HG02840 (cell line): ENCODE measurements at regions not wholly inside any gene's neighbourhood (a gene's known extent, or its start where the extent isn't known, plus 50 kb on each side); places are given as distances from the start of the nearest gene placed in this dataset.
A peak's percentile ranks its signal among the peaks of the same experiment; 100 is the strongest.

Source experiments
- ATAC-seq: cut with Tn5 transposase; IDR thresholded peaks from one replicate; pipeline ENCODE4 v1.9.1; 2021; ENCODE audit warnings: mild to moderate bottlenecking, moderate library complexity, moderate number of reproducible peaks; ENCODE audit not compliant: unreplicated experiment, low FRiP score

DNA sequence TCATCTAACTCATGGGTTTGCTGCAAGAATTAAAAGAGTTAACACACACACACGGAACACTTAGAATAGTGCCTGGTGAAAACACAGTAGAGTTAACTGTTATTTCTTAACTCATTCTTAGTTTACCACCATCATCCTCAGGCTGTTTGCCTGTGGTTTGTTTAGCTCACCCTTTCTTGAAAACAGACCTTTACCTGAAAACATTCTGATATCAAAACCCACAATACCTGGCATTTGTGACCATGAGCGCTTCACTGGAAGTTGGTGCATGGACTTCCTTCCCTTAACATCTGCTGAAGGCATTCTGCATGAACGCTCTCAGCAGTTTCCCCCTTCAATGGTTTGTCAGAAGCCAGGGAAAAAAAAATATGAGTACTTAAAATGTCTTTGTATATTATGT is 256.0 kb downstream of the ETS1 start:
- ATAC-seq: no peak

DNA sequence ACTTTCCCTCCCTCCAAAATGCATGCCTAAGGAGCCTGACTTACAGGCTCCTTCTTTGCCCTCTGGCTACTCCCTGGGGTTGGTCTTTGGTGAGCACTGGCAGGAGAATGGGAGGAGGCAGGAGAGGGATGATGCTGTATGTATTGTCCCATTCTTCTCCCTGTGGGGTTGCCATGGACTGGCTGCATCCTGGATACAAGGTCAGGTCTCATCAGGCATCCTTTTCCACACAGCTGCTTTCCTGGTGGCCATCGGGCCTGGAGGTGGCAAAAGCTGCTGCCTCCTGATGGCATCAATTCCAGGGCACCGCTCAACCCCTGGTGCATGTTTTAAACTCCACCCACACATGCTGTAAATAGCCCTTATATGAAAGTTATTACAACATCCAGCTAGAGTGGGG is 257.2 kb downstream of the ETS1 start:
- ATAC-seq: no peak

DNA sequence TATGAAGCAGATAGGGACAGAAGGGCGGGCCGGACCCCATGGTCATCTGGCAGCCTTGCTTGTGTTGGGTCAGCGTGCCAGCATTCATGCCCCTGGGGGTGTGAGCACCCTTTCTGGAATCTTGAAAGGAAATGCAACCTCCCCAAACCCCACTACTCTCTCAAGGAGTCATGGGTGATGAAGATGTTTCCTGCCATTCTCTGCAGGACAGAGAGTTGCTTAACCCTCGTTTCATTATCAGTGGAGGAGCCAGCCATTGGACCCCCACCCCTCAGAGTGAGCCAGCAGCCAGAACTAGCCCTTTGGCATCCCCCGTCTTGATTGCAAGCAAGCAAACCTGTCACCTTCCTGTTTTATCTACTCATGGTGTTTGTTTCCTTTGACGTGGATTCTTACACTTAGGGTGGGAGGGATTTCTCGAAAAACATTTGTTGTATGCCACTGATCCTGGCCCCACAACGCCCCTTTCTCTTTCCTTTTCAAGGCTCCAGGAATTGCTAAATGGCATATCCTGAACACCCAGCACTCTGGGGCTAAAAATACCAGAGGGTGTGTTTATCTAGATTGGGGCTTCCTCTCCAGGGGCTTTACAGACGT is 258.3 kb downstream of the ETS1 start:
- ATAC-seq: no peak

DNA sequence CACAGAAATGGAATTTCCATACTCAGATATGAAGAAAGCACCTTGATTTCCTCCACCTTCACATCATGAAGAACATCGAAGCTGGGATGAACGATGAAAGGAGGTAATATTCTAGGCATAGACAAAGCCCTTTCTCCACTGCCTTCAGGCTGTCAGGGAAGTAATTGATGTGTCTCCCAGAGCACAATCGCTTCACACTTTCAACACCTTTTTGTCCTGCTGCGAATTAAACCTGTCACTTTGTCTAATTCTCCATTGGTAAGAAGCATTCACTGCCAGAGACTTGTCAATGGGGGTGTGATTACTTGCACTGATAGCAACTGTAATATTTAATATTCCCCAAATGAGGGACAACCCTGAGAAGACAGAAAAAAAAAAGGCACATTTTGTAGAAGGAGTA is 260.1 kb downstream of the ETS1 start:
- no peak for ATAC-seq

DNA sequence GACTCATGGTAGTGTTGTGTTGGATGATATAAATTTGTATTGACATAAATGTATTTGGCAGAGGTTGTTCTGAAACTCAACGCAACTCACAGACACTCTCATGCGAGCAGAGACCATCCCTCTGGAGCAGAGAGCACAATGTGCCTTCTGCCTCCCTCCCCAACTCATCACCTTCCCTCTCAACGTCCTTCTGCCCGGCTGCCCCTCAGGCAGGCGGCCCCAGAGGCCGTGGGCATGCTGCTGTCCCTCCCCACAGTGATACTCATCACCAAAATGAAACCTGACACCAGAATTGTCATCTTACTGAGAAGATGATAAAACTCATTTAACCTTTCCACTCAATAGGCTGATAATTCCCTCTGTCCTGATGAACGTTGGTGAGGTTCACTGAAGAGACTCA is 260.6 kb downstream of the ETS1 start:
- ATAC-seq: no peak

DNA sequence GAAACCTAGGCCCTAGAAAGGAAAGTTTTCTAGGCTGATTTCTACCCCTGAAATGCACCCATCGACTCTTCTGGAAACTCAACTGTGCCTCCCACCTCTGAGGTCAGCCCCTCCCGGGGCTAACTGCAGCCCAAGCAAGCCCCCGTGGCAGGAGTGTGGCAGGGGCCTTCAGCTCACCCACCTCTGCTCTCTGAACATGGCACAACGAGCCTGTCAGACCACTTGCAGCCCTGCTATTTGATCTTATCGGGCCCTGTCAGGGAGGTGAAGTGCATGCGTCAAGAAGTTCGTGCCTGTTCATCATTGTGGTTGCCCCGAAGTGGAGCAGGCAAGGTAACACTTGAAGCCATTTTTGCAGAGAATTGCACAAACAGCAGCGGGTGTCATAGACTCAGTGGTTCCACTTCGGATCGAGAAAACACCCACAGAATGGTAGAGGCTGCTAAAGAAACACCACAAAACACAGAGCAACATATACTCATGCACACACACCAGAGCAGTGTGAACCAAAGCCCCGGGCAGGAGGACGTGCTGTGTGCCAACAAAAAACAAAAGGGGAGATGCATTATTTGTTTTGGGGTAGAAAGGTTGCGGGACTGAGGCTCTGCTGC is 262.7 kb downstream of the ETS1 start:
- no peak for ATAC-seq

DNA sequence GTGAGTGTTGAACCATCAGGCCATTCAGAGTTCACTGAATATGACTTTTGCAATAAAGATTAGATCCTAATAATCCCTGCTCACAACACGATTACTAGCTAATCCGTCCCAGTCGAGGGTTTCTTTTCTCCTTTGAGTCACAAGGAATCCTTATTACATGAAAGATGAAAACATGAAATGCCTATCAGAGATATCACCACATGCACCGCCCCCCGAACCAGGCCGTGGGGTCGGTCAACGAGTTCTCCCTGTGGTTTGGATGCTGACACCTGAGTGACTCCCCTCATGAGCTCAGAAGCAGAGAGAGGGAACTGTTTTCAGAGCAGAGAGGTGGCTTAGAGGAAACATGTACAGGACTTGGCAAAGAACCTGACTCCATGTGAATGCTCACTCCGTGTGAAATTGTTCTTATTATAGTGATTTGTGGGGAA is 263.3 kb downstream of the ETS1 start:
- ATAC-seq: no peak

DNA sequence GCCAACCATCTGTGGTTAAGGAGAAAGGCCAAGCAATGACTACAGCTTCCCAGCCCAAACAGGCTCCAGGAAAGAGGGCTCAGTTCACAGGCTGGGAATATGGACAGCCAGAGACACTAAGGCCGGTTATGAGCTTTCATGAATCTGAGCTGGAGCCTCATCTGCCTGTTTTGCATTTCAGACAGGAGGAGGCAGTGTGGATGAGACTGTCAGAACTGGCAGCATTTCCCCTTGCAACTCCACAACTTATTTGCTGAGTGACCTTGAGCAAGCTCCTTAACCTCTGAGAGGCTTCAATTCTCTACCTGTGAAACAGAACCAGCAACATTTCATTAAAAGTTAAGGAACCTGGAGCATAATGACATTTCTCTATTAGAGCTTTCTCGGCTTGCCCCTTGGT is 264.0 kb downstream of the ETS1 start:
- ATAC-seq: no peak

DNA sequence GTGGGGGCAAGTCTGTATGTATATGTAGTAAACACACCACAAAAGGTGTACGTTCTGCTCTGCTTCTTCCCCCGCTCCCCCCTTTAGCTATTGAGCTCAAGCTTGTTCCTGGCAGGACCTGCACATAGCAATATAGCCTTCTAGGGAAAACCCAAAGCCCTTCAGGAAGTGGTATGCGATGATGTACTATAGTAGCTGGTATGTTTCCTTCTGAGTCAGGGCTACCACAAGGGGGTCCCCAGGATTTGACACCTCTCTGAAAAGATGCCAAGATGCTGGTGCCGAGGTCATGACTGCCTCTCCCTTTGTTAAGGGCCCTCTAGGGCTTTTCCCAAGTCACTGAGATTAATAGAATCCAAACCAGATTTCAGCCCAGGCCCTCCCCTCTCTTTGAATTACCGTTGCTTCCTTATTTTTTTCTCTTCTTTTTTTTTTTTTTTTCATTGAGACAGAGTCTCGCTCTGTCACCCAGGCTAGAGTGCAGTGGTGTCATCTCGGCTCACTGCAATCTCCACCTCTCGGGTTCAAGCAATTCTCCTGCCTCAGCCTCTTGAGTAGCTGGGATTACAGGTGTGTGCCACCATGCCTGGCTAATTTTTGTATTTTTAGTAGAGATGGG is 268.4 kb downstream of the ETS1 start:
- peak; percentile 91 for ATAC-seq

DNA sequence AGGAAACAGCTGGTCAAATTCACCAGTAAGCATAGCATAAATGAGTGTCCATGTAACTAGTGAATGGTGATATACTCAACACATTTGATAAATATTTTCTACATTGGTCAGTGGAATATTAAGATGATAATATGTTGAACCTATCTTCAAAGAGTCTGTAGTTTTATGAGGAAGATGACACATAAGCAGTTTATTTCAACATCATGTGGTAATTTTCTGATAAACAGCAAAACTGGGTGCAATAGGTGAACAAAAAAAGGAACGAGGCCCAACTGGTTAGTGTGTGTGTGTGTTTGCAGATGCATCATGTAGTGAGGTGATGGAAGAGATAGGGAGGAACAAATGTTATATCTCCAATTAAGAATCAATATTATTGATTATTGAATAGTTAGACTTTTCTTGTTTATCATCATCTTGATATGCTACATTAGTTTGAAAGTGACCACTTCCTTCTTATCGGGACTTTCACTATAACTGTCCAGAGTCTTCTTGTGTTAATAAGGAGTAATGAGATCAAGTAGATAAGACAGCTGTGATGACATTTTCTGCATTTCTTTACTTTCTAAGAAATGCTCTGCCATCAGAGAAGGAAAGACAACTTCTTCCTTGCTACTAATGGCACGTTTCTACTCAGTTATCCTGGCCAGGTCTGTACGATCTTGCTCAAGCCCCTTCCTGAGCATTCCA is 270.7 kb downstream of the ETS1 start:
- no peak for ATAC-seq

DNA sequence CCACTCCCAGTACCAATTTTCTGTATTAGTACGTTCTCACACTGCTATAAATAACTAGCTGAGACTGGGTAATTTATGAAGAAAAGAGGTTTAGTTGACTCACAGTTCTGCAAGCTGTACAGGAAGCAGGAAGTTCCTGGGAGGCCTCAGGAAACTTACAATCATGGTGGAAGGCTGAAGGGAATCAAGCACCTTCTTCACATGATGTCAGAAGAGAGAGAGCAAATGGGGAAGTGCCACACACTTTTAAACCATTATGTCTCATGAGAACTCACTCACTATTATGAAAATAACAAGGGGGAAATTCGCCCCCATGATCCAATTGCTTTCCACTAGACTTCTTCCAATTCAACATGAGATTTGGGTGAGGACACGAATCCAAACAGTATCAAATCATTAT is 271.4 kb downstream of the ETS1 start:
- no peak for ATAC-seq

DNA sequence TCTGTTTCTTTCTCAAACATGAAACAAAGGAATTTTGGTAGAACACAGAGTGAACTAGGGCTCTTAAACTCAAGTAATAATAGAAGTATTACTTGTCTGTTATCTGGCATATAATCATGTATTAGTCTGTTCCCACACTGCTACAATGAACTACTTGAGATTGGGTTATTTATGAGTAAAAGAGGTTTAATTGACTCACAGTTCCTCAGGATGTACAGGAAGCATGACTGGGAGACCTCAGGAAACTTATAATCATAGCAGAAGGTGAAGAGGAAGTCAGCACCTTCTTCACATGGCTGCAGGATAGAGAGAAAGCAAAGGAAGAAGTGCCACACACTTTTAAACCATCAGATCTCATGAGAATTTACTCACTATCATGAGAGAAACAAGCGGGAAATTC is 273.4 kb downstream of the ETS1 start:
- no peak for ATAC-seq

DNA sequence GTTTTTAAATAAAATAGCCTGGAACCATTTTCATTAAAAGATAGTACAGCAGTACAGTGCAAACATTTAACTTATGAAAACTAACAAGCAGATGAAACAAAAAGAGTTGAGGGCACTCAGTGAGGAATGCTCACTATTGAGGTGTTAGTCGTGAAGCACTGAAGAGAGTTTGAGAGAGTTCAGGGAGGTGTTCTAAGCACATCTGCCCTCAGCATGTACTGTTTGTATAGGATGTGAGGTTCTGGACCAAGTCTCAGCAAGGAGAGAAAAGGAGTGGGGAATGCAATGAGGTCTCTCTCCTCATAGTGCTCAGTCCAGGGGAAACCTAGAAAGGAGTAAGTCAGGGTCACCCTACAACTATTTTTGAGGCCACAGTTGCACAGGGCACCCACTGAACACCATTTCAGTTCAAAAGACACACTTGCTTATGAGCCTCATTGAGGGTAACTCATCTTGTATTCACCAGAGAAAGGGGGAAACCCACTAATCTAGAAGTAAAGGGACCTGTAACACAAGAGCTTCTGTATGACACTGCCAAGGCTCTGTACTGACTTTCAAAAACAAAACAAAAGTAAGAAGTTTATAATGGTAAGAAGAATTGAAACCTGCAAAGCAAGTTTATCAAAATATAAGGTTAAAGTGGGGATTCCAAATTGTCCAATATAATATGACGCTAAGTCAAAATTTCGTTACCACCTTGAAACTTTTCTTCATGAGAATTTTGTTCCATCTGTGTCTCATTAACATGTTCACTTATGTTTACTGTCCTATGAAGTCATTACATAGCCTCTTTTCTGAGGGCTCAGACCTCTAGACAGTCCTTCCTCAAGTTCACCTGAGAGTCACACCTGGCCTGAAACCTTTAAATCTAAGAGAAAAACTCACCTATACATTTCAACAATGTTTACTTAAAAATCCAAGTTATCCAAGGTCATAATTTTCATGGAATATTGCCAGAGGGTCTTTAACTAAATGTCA is 275.3 kb downstream of the ETS1 start:
- no peak for ATAC-seq

DNA sequence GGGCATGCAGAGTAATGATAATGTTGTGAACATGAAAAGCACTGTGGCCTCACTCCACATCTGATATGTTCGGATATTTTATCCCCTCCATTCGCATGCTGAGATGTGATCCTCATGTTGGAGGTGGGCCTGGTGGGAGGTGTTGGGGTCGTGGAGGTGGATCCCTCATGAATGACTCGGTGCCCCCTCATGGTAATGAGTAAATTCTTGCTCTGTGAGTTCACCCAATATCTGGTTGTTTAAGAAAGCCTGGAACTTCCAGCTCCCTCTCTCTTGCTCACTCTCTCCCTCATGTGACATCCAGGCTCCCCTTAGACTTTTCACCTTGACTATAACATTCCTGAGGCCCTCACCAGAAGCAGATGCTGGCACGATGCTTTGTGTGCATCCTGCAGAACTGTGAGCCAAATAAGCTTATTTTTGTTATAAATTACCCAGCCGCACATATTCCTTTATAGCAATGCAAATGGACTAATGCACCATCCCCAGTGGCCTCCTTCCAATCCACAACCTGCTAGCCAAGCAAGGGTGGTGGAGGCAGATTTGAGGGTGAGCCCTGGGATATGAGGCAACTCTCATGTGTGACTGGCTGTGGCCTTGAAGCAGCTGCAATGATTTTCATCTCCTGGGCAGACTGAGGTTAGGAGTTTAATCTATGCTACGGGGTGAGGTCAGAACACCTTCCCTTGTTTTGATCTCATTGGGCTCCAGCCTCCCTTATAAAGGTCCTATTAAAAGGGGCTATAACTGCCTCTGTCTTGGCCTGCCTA is 276.5 kb downstream of the ETS1 start:
- no peak for ATAC-seq

DNA sequence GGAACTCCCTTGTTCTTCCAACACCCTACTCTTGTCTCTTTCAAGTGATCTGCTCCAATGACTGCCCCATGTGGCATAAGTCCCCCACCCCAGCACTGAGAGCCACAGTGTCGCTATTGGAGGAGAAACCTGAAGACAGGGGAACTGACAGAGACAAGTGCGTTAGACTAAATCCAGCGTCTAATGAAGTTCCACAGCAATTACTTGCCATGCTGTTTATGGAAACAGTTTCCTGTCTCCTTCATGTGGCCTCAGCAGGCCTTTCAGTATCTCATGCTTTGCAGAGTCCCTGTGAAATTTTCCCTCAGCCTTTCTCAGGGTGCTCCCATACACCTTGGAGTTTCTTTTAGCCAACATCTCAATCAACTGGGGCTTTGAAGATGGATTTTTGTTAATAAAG is 277.4 kb downstream of the ETS1 start:
- no peak for ATAC-seq

DNA sequence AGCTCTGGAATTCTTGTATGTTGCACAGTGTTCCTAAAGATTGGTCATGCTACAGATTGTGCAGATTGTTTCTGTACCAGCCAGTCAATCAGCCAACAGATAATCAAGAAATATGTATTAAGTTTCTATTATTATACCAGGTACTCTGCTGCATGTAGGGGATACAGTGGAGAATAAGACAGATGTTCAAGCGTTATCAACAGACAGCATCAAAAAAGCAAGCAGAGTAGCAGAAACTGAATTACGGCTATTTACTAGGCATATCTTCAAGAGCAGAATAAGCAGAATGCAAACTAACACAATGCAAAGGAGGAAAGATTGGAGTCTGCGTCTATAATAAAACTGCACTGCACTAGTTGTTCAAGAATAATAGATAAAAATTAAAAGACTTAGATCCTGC is 278.6 kb downstream of the ETS1 start:
- ATAC-seq: no peak

DNA sequence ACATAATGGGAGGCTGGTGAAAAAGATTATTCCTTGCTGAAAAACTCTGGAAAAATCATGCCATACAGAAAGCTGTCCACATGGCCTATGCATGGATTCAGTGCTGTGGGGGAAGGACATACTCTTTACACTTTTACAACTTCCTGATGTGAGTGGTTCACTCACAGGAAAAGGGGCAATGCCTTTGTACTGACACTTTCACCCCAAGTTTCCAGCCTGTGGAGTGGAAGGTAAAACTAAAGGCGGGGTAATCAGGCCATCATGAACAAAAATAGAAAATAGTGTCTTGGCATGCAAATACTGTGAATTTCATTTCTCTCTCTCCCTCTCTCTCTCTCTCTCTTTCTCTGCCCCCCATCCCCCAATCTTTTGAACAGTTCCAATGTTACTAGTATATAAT is 281.8 kb downstream of the ETS1 start:
- ATAC-seq: no peak

DNA sequence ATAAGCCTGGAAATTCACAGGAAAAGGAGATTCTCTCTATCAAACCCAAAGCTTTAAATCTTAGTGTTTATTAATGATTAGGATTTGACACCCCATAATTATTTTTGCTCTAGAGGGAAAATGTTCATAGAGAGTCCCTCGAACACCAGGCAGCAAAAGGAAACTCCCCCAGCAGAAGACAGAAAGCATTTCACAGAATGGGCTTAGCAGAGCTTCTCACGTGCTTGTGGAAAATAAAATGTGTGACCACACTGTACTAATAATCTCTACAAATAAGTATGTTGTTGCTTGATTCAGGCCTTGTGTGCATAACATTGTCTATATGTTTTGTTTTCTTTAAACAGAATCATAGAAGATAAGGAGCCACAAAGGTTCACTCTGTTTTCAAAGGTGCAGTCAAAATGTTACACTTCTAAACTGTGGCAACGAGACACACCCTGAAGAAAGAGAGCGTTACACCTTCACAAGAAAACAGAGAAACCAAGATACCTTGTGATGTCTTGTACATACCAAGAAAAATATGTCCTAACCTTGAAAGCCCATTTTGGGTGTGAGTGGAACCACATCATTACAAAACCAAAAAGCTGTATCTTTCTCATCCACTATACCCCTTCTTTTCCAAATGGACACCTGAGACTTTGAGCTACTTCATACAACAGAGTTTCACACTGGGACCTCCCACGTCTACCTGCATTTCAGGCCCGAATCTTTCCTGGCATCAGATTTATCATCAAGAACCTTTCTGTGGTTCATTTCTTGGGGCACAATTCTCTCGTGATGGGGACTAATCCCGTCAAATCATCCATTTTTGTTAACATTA is 282.5 kb downstream of the ETS1 start:
- ATAC-seq: no peak

DNA sequence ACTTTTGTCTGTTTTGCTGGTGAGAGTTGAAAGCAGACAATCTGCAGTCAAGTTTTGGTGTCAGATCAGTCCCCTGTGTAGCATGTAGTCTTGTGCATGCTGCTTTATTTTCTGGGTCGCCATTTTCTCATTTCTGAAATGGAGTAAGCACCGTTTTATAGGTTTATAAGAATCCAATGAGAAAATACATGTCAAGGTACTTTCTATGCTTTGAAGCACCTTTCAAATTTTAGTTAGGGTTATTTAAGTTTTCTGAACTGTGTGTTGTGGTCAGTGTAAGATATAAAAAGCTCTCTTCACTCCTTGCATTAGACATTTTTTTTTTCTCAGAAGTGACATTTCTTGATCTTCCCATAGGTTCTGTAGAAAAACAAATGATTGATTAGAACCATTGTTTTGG is 283.2 kb downstream of the ETS1 start:
- no peak for ATAC-seq
